K562 (cell line): ENCODE measurements at regions not wholly inside any gene's neighbourhood (a gene's known extent, or its start where the extent isn't known, plus 50 kb on each side); places are given as distances from the start of the nearest gene placed in this dataset.

ENCODE experiments used
- BCL6 ChIP-seq: fragments of 250-450 bp; sonication (Bioruptor Pico); IDR thresholded peaks from 2 replicates; pipeline ENCODE4 v1.4.0; 2020
- BRCA1 ChIP-seq, 2 experiments: fragments of 450-650 bp in 1 of 2; sonication (generic) in 1 of 2; formaldehyde crosslinking in 1 of 2; IDR thresholded peaks; 2 replicates each; pipeline versions ENCODE4 v1.5.0 to v1.6.1; 2017 to 2020; ENCODE audit warnings: mild to moderate bottlenecking in 1 of 2, missing genetic modification reagents in 1 of 2
- GABPB2 ChIP-seq: fragments of 250-450 bp; sonication (Bioruptor Pico); conservative IDR thresholded peaks from 2 replicates; pipeline ENCODE4 v1.5.1; 2021; ENCODE audit warnings: mild to moderate bottlenecking
- HMGN3 ChIP-seq: IDR thresholded peaks from 2 replicates; pipeline ENCODE4 v1.6.1; 2011; ENCODE audit warnings: borderline replicate concordance, low read depth, mild to moderate bottlenecking, mixed read lengths, low read length; ENCODE audit not compliant: insufficient read length; ENCODE audit errors: extremely low read depth
- HSF4 ChIP-seq: fragments of 250-450 bp; sonication (Bioruptor Pico); IDR thresholded peaks from 2 replicates; pipeline ENCODE4 v2.1.2; 2022; ENCODE audit warnings: mild to moderate bottlenecking, moderate library complexity, borderline replicate concordance
- KLF6 ChIP-seq: fragments of 250-450 bp; sonication (Bioruptor Pico); IDR thresholded peaks from 2 replicates; pipeline ENCODE4 v1.4.0; 2020; ENCODE audit warnings: mild to moderate bottlenecking, moderate library complexity, borderline replicate concordance
- SAFB ChIP-seq: fragments of 200-400 bp; formaldehyde crosslinking; IDR thresholded peaks from 2 replicates; pipeline ENCODE4 v1.6.1; 2017; ENCODE audit warnings: low read depth, low read length, borderline replicate concordance
- SRF ChIP-seq, 2 experiments: fragments of 250-450, 450-650 bp in 1 of 2; sonication (Bioruptor Pico) in 1 of 2; sonication (generic) in 1 of 2; formaldehyde crosslinking; IDR thresholded peaks; 2 replicates each; pipeline versions ENCODE4 v1.5.0 to v1.5.1; 2020 to 2022; ENCODE audit warnings: mild to moderate bottlenecking in 1 of 2, missing genetic modification reagents in 1 of 2
- ZNF592 ChIP-seq: fragments of 450-650 bp; IDR thresholded peaks from 2 replicates; pipeline ENCODE4 v1.6.1; 2017; ENCODE audit warnings: antibody characterized with exemption, mild to moderate bottlenecking

- TF ChIP-seq HMGN3 (no peak), GABPB2 (CRISPR knock-in tag) (no peak), BCL6 (CRISPR knock-in tag) (no peak), KLF6 (CRISPR knock-in tag) (no peak), ZNF592 (no peak), SAFB (no peak), HSF4 (CRISPR knock-in tag) (no peak), SRF (CRISPR knock-in tag; IDR thresholded peaks at IDR 0.05) (no peak), BRCA1 (IDR thresholded peaks at IDR 0.05) (no peak), BRCA1 (CRISPR knock-in tag; IDR thresholded peaks at IDR 0.05) (no peak)
Measured at GRCh38 chr13:70967564-70967963, 859.3 kb upstream of the KLHL1 start (continued).
